ENCODE measurements at regions not wholly inside any gene's neighbourhood (a gene's known extent, or its start where the extent isn't known, plus 50 kb on each side); places are given as distances from the start of the nearest gene placed in this dataset.

- DNase-seq = no peak
Observed at GRCh38 chr13:34421858-34422475, 520.1 kb upstream of the NBEA start.

GRCh38 chr13:34422956-34423355, 519.1 kb upstream of the NBEA start:
- no peak for DNase-seq

- DNase-seq = no peak
Observed at GRCh38 chr13:34425327-34425949, 516.6 kb upstream of the NBEA start.

- DNase-seq = no peak
Observed at GRCh38 chr13:34428911-34429310, 513.2 kb upstream of the NBEA start.

- no peak for DNase-seq
Observed at GRCh38 chr13:34430294-34430693, 511.8 kb upstream of the NBEA start.

- no peak for DNase-seq
Observed at GRCh38 chr13:34431827-34432581, 510.1 kb upstream of the NBEA start.

- DNase-seq = no peak
Observed at GRCh38 chr13:34435338-34435737, 506.7 kb upstream of the NBEA start.

- DNase-seq = no peak
Observed at GRCh38 chr13:34437873-34438272, 504.2 kb upstream of the NBEA start.

- no peak for DNase-seq
Observed at GRCh38 chr13:34452831-34453230, 489.2 kb upstream of the NBEA start.

GRCh38 chr13:34458756-34459715, 483.0 kb upstream of the NBEA start:
- DNase-seq = no peak

- DNase-seq = no peak
Observed at GRCh38 chr13:34459856-34460255, 482.2 kb upstream of the NBEA start.

GRCh38 chr13:34462843-34463242, 479.2 kb upstream of the NBEA start:
- DNase-seq = no peak

- DNase-seq = no peak
Observed at GRCh38 chr13:34464011-34464410, 478.1 kb upstream of the NBEA start.

- DNase-seq = no peak
Observed at GRCh38 chr13:34465423-34465922, 476.6 kb upstream of the NBEA start.

GRCh38 chr13:34466301-34466700, 475.8 kb upstream of the NBEA start:
- no peak for DNase-seq

- DNase-seq = no peak
Observed at GRCh38 chr13:34467450-34468083, 474.5 kb upstream of the NBEA start.

GRCh38 chr13:34469196-34469986, 472.7 kb upstream of the NBEA start:
- DNase-seq = no peak

GRCh38 chr13:34474187-34474868, 467.7 kb upstream of the NBEA start:
- no peak for DNase-seq

- DNase-seq = no peak
Observed at GRCh38 chr13:34478376-34478775, 463.7 kb upstream of the NBEA start.

GRCh38 chr13:34502011-34502410, 440.1 kb upstream of the NBEA start:
- no peak for DNase-seq

- DNase-seq = no peak
Observed at GRCh38 chr13:34502621-34503020, 439.4 kb upstream of the NBEA start.
